ENCODE measurements at regions not wholly inside any gene's neighbourhood (a gene's known extent, or its start where the extent isn't known, plus 50 kb on each side); places are given as distances from the start of the nearest gene placed in this dataset.
"Not testable (repeated sequence)": the region's sequence is repeated elsewhere in the genome, so short reads cannot be mapped to it uniquely, and the experiment has no call there.

DNA sequence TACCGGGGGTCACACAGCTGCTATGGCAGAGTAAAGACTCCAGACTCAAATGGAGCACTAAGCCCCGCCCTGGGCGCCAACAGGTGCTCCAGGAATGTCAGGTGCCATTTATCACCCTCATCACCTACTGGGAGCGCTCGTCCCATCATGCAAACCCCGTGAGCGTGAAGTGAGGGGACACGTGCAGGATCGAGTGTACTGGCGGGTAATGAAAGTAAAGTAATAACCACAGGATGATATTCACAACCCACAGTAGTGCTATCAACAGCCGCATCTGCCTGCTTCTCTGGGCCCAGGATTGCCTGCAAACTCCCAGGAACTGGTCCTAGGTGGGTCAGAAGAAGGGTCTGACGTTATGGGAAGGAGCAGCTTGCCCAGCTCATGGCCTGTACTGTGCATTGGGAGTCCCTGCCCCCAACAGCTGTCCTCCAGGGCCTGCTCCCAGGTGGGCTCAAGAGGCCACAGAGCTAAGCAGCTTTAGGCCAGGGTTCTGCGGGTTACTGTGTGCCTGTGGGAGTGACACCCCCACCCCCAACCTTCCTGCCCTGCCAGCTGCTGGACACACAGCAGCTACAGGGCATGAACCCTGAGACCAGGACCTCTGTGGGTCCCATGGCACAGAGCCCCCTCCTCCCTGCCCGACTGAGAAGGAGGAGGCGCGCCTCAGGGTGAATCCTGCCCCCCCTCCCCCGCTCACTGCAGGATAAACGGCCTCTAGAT is 120.5 kb upstream of the SULF2 start:
- no peaks in the 10 kb centered on the region for H3K79me2 ChIP-seq (ENCODE audit: insufficient read depth, low read length)
- peaks cover 6% of the 10 kb centered on the region for H3K27me3 ChIP-seq (ENCODE audit: insufficient read depth, low read length)
- no peak overlapping the region for H3K4me3 ChIP-seq (ENCODE audit: insufficient read depth, low read length)
- H3K4me2 ChIP-seq (ENCODE audit: insufficient read depth, low read length), result no peak overlapping the region
- no peak overlapping the region for H3K27ac ChIP-seq (ENCODE audit: low read depth, low read length)
- no peaks in the 10 kb centered on the region for H4K20me1 ChIP-seq (ENCODE audit: insufficient read depth, low read length)
- TF ChIP-seq, protein P1, sequence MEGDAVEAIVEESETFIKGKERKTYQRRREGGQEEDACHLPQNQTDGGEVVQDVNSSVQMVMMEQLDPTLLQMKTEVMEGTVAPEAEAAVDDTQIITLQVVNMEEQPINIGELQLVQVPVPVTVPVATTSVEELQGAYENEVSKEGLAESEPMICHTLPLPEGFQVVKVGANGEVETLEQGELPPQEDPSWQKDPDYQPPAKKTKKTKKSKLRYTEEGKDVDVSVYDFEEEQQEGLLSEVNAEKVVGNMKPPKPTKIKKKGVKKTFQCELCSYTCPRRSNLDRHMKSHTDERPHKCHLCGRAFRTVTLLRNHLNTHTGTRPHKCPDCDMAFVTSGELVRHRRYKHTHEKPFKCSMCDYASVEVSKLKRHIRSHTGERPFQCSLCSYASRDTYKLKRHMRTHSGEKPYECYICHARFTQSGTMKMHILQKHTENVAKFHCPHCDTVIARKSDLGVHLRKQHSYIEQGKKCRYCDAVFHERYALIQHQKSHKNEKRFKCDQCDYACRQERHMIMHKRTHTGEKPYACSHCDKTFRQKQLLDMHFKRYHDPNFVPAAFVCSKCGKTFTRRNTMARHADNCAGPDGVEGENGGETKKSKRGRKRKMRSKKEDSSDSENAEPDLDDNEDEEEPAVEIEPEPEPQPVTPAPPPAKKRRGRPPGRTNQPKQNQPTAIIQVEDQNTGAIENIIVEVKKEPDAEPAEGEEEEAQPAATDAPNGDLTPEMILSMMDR (IDR thresholded peaks at IDR 0.05; ENCODE audit: extremely low read depth, low read depth, low read length), result no peak
- no peaks in the 10 kb centered on the region for H3K36me3 ChIP-seq (ENCODE audit: insufficient read depth, low read length)
- no peaks in the 10 kb centered on the region for H3K9me3 ChIP-seq (ENCODE audit: low read depth, low read length)
- H3K4me1 ChIP-seq (ENCODE audit: insufficient read depth, low read length), result no peaks in the 10 kb centered on the region
- H2AFZ ChIP-seq (ENCODE audit: low read length), result no peak overlapping the region
- no peak for DNase-seq (ENCODE audit: insufficient read length, low spot score, missing footprints)

GRCh38 chr20:47903009-47903408 is 117.7 kb upstream of the SULF2 start:
- DNase-seq (ENCODE audit: insufficient read length, low spot score, missing footprints); H3K79me2 ChIP-seq (ENCODE audit: insufficient read depth, low read length); H4K20me1 ChIP-seq (ENCODE audit: insufficient read depth, low read length); H3K9me3 ChIP-seq (ENCODE audit: low read depth, low read length); H2AFZ ChIP-seq (ENCODE audit: low read length); H3K27me3 ChIP-seq (ENCODE audit: insufficient read depth, low read length); H3K4me2 ChIP-seq (ENCODE audit: insufficient read depth, low read length); H3K27ac ChIP-seq (ENCODE audit: low read depth, low read length); H3K4me3 ChIP-seq (ENCODE audit: insufficient read depth, low read length); H3K36me3 ChIP-seq (ENCODE audit: insufficient read depth, low read length); H3K4me1 ChIP-seq (ENCODE audit: insufficient read depth, low read length): not testable (repeated sequence)

DNA sequence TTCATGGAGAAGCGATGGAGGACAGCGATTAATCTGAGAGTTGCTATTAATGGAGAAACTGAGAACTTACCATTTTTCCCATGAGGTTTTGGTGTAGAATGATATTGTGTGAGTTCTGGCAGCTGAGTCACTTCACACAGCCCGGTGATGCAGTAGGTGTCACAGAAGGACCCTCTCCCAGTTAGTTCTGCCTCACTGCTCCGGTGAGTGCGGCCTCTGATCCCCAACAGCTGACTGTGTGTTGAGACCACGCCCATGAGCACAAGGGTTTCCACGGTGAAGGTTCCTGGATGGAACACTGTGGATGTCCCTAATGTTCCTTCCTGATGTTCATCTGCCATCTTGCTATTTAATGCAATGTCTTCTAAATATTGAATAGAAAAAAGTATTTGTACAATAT is 114.0 kb upstream of the SULF2 start:
- not testable (repeated sequence) for H3K36me3 ChIP-seq (ENCODE audit: insufficient read depth, low read length); H3K4me3 ChIP-seq (ENCODE audit: insufficient read depth, low read length); H3K79me2 ChIP-seq (ENCODE audit: insufficient read depth, low read length); H3K27ac ChIP-seq (ENCODE audit: low read depth, low read length); H3K4me2 ChIP-seq (ENCODE audit: insufficient read depth, low read length); DNase-seq (ENCODE audit: insufficient read length, low spot score, missing footprints); H3K27me3 ChIP-seq (ENCODE audit: insufficient read depth, low read length); H3K9me3 ChIP-seq (ENCODE audit: low read depth, low read length); H2AFZ ChIP-seq (ENCODE audit: low read length); H3K4me1 ChIP-seq (ENCODE audit: insufficient read depth, low read length); H4K20me1 ChIP-seq (ENCODE audit: insufficient read depth, low read length)

DNA sequence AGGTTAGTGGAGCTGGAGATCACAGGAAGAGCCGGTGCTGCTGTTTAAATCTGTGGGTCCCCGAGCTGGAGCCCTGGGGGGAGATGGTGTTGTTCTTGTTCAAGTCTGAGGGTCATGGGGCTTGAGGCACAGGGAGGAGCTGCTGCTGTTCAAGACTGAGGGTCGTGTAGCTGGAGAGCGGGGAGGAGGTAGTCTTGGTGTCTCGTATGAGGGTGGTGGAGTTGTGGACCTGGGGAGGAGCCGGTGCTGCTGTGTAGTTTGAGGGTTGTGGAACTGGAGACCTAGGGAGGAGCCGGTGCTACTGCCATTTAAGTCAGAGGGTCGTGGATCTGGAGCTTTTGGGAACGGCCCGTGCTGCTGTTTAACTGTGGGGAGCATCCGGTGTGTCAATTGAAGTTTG is 112.2 kb upstream of the SULF2 start:
- H3K4me1 ChIP-seq (ENCODE audit: insufficient read depth, low read length), result no peaks in the 10 kb centered on the region
- TF ChIP-seq, protein P1 (IDR thresholded peaks at IDR 0.05; ENCODE audit: extremely low read depth, low read depth, low read length), result no peak
- H3K27ac ChIP-seq (ENCODE audit: low read depth, low read length), result no peak overlapping the region
- DNase-seq (ENCODE audit: insufficient read length, low spot score, missing footprints), result no peak
- no peaks in the 10 kb centered on the region for H3K79me2 ChIP-seq (ENCODE audit: insufficient read depth, low read length)
- H3K36me3 ChIP-seq (ENCODE audit: insufficient read depth, low read length), result no peaks in the 10 kb centered on the region
- H2AFZ ChIP-seq (ENCODE audit: low read length), result no peak overlapping the region
- no peaks in the 10 kb centered on the region for H3K27me3 ChIP-seq (ENCODE audit: insufficient read depth, low read length)
- H3K9me3 ChIP-seq (ENCODE audit: low read depth, low read length), result no peaks in the 10 kb centered on the region
- H3K4me3 ChIP-seq (ENCODE audit: insufficient read depth, low read length), result no peak overlapping the region
- H3K4me2 ChIP-seq (ENCODE audit: insufficient read depth, low read length), result no peak overlapping the region
- no peaks in the 10 kb centered on the region for H4K20me1 ChIP-seq (ENCODE audit: insufficient read depth, low read length)

DNA sequence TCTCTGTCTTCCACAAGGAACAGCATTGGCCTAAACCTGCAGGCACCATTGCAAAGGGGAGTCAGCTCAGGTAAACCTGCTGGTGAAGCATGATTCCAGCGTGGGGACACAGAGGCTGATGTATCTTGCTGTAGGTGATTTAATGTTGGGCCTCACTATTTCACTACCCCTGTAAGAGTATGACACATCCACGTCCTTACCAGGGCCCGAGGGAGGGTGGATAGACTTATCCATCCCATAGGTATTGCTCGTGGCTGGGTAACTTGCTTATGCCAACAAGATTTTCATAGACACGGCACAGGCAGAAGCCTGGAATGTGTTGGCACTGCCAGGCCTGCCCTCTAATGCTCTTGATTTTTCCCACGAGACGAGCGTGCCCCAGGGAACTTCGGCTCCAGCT is 107.4 kb upstream of the SULF2 start:
- not testable (repeated sequence) for H3K4me1 ChIP-seq (ENCODE audit: insufficient read depth, low read length); H3K9me3 ChIP-seq (ENCODE audit: low read depth, low read length); H4K20me1 ChIP-seq (ENCODE audit: insufficient read depth, low read length); H3K36me3 ChIP-seq (ENCODE audit: insufficient read depth, low read length); H3K27me3 ChIP-seq (ENCODE audit: insufficient read depth, low read length); H3K79me2 ChIP-seq (ENCODE audit: insufficient read depth, low read length); DNase-seq (ENCODE audit: insufficient read length, low spot score, missing footprints); H2AFZ ChIP-seq (ENCODE audit: low read length); H3K4me3 ChIP-seq (ENCODE audit: insufficient read depth, low read length); H3K4me2 ChIP-seq (ENCODE audit: insufficient read depth, low read length); H3K27ac ChIP-seq (ENCODE audit: low read depth, low read length)

GRCh38 chr20:47890708-47891107 is 105.4 kb upstream of the SULF2 start:
- not testable (repeated sequence) for H3K36me3 ChIP-seq (ENCODE audit: insufficient read depth, low read length); H3K9me3 ChIP-seq (ENCODE audit: low read depth, low read length); H3K4me1 ChIP-seq (ENCODE audit: insufficient read depth, low read length); H3K4me2 ChIP-seq (ENCODE audit: insufficient read depth, low read length); H4K20me1 ChIP-seq (ENCODE audit: insufficient read depth, low read length); H3K4me3 ChIP-seq (ENCODE audit: insufficient read depth, low read length); H3K79me2 ChIP-seq (ENCODE audit: insufficient read depth, low read length); H3K27me3 ChIP-seq (ENCODE audit: insufficient read depth, low read length); DNase-seq (ENCODE audit: insufficient read length, low spot score, missing footprints); H3K27ac ChIP-seq (ENCODE audit: low read depth, low read length); H2AFZ ChIP-seq (ENCODE audit: low read length)

- not testable (repeated sequence) for H4K20me1 ChIP-seq (ENCODE audit: insufficient read depth, low read length)
These were observed 104.5 kb upstream of the SULF2 start for GRCh38 chr20:47889751-47890150.

More at GRCh38 chr20:47889751-47890150, 104.5 kb upstream of the SULF2 start:
- H3K79me2 ChIP-seq (ENCODE audit: insufficient read depth, low read length); H3K4me3 ChIP-seq (ENCODE audit: insufficient read depth, low read length); H3K27ac ChIP-seq (ENCODE audit: low read depth, low read length); DNase-seq (ENCODE audit: insufficient read length, low spot score, missing footprints); H3K9me3 ChIP-seq (ENCODE audit: low read depth, low read length); H3K36me3 ChIP-seq (ENCODE audit: insufficient read depth, low read length); H2AFZ ChIP-seq (ENCODE audit: low read length); H3K4me1 ChIP-seq (ENCODE audit: insufficient read depth, low read length); H3K27me3 ChIP-seq (ENCODE audit: insufficient read depth, low read length); H3K4me2 ChIP-seq (ENCODE audit: insufficient read depth, low read length): not testable (repeated sequence)

Measured in osteoblast (primary cell).